OCI-LY3 (cell line): ENCODE measurements at regions not wholly inside any gene's neighbourhood (a gene's known extent, or its start where the extent isn't known, plus 50 kb on each side); places are given as distances from the start of the nearest gene placed in this dataset.

Source experiments
- CTCF ChIP-seq: fragments of 200-600, 300-600 bp; sonication (generic); IDR thresholded peaks from 2 replicates; pipeline ENCODE4 v1.5.1; 2014; ENCODE audit warnings: antibody characterized with exemption, low read length, low read depth
- EZH2phosphoT487 ChIP-seq: fragments of 200-600 bp; shearing (Covaris generic); IDR thresholded peaks from 2 replicates; pipeline ENCODE4 v1.6.1; 2018; ENCODE audit warnings: antibody characterized with exemption, mixed run types, low read depth

GRCh38 chr20:22343612-22344011, 240.8 kb downstream of the FOXA2 start:
- TF ChIP-seq CTCF: no peak
- TF ChIP-seq EZH2phosphoT487: no peak
